HepG2 (cell line): ENCODE measurements at regions not wholly inside any gene's neighbourhood (a gene's known extent, or its start where the extent isn't known, plus 50 kb on each side); places are given as distances from the start of the nearest gene placed in this dataset.

Experiments
- ATAC-seq: fragments of 200-7000 bp; cut with Tn5 transposase; 3 replicates; pipeline ENCODE4 v1.9.1; 2020; ENCODE audit warnings: mild to moderate bottlenecking, moderate library complexity
- BruUV-seq: library from RNA; stranded (reverse); fragments of 400-500 nt; replicated peaks from 2 replicates; lab custom pipeline; 2021; lab: Mats Ljungman, UMichigan
- CTCF ChIA-PET: fragments of 300-600 bp; formaldehyde crosslinking; extraction: SDS; loops from one replicate; lab custom pipeline; 2021; ENCODE audit warnings: low total read pairs, inconsistent platforms, low intra/inter-chr PET ratio; lab: Yijun Ruan, JAX
- POLR2A ChIA-PET: fragments of 350-600 bp; sonication (Branson Sonifier 250); formaldehyde crosslinking; loops from one replicate; lab custom pipeline; 2020; ENCODE audit warnings: antibody characterized with exemption, inconsistent platforms; lab: Yijun Ruan, JAX
- DNase-seq: peaks from one replicate; pipeline ENCODE4 v3.0.0-alpha.2; 2015; ENCODE audit warnings: low spot score
- FAIRE-seq: peaks from 3 replicates; lab custom pipeline; 2011; peaks lifted over from hg19 to GRCh38; lab: Jason Lieb, UNC
- H2AFZ ChIP-seq: one replicate; pipeline ENCODE4 v1.6.1; 2011; ENCODE audit warnings: low read length, inconsistent platforms
- H3K27ac ChIP-seq: fragments of 300-600 bp; 3 replicates; pipeline ENCODE4 v1.8.0; 2011; ENCODE audit warnings: mixed run types, mild to moderate bottlenecking, mixed read lengths, low read length, inconsistent platforms; ENCODE audit not compliant: insufficient read depth; ENCODE audit errors: extremely low read length
- H3K27me3 ChIP-seq, 2 experiments: fragments of 200-600 bp in 1 of 2; 2 replicates in 1 of 2; 3 replicates in 1 of 2; pipeline versions ENCODE4 v1.6.0 to v1.8.0; 2011; ENCODE audit warnings: low read length in 2 of 2, mild to moderate bottlenecking in 2 of 2, moderate library complexity in 2 of 2, inconsistent platforms in 1 of 2; ENCODE audit not compliant: insufficient read depth in 2 of 2, control insufficient read depth in 1 of 2
- H3K36me3 ChIP-seq, 2 experiments: fragments of 200-600 bp in 1 of 2; replicated peaks in 1 of 2; 2 replicates in 1 of 2; 3 replicates in 1 of 2; pipeline versions ENCODE4 v1.5.1 to v1.8.0; 2011; ENCODE audit warnings: low read length in 2 of 2, inconsistent platforms in 1 of 2; ENCODE audit not compliant: insufficient read depth in 2 of 2, control insufficient read depth in 1 of 2
- H3K4me1 ChIP-seq: 2 replicates; pipeline ENCODE4 v1.5.1; 2012; ENCODE audit warnings: low read length, inconsistent platforms; ENCODE audit not compliant: insufficient read depth
- H3K4me2 ChIP-seq: 2 replicates; pipeline ENCODE4 v1.6.0; 2011; ENCODE audit warnings: low read depth, low read length, inconsistent platforms
- H3K4me3 ChIP-seq, 3 experiments: fragments of 200-600 bp in 1 of 3; sonication (generic), shearing (Covaris generic) in 1 of 3; replicated peaks in 1 of 3; 2 replicates each; pipeline ENCODE4 v1.5.1; 2011 to 2016; ENCODE audit warnings: low read length in 3 of 3, inconsistent platforms in 2 of 3, low read depth in 2 of 3, mild to moderate bottlenecking in 2 of 3, control low read depth in 1 of 3, mixed read lengths in 1 of 3; ENCODE audit not compliant: insufficient read depth in 1 of 3
- H3K79me2 ChIP-seq: one replicate; pipeline ENCODE4 v1.6.1; 2011; ENCODE audit warnings: low read length, inconsistent platforms; ENCODE audit not compliant: insufficient read depth
- H3K9ac ChIP-seq: 2 replicates; pipeline ENCODE4 v1.6.0; 2011; ENCODE audit warnings: mild to moderate bottlenecking, low read depth, low read length, inconsistent platforms; ENCODE audit not compliant: insufficient read depth
- H3K9me3 ChIP-seq: 2 replicates; pipeline ENCODE4 v1.5.1; 2012; ENCODE audit warnings: mild to moderate bottlenecking, low read length
- H4K20me1 ChIP-seq: 2 replicates; pipeline ENCODE4 v1.6.0; 2011; ENCODE audit warnings: inconsistent platforms, mild to moderate bottlenecking, low read length, moderate library complexity; ENCODE audit not compliant: insufficient read depth
- ARHGAP35 ChIP-seq: sonication (generic); formaldehyde crosslinking; IDR thresholded peaks from 2 replicates; pipeline ENCODE4 v1.9.0; 2022; ENCODE audit warnings: mild to moderate bottlenecking, inconsistent platforms, moderate library complexity, missing genetic modification reagents, borderline replicate concordance
- CAMTA2 ChIP-seq: sonication (generic); formaldehyde crosslinking; IDR thresholded peaks from 2 replicates; pipeline ENCODE4 v1.4.0; 2020; ENCODE audit warnings: mild to moderate bottlenecking, missing genetic modification reagents, borderline replicate concordance
- FOXA1 ChIP-seq, 2 experiments: fragments of 450-650 bp in 1 of 2; sonication (generic) in 1 of 2; formaldehyde crosslinking in 1 of 2; IDR thresholded peaks; 2 replicates each; pipeline versions ENCODE4 v1.4.0 to v1.6.1; 2016 to 2020; ENCODE audit warnings: missing genetic modification reagents in 1 of 2
- GLI4 ChIP-seq: sonication (generic); formaldehyde crosslinking; IDR thresholded peaks from 2 replicates; pipeline ENCODE4 v1.5.1; 2020; ENCODE audit warnings: missing genetic modification reagents, mild to moderate bottlenecking, moderate library complexity, borderline replicate concordance
- IRX3 ChIP-seq: sonication (generic); formaldehyde crosslinking; IDR thresholded peaks from 2 replicates; pipeline ENCODE4 v1.8.1; 2023; ENCODE audit warnings: mild to moderate bottlenecking, low read depth, missing genetic modification reagents, borderline replicate concordance
- ZNF562 ChIP-seq: sonication (generic); formaldehyde crosslinking; IDR thresholded peaks from 2 replicates; pipeline ENCODE4 v1.8.0; 2022; ENCODE audit warnings: missing genetic modification reagents, borderline replicate concordance
- ZNF589 ChIP-seq: sonication (generic); formaldehyde crosslinking; conservative IDR thresholded peaks from 2 replicates; pipeline ENCODE4 v1.8.0; 2022; ENCODE audit warnings: mild to moderate bottlenecking, moderate library complexity, missing genetic modification reagents
- ZNF777 ChIP-seq: sonication (generic); formaldehyde crosslinking; IDR thresholded peaks from 2 replicates; pipeline ENCODE4 v1.4.0; 2020; ENCODE audit warnings: missing genetic modification reagents
- ZNF792 ChIP-seq: IDR thresholded peaks from 2 replicates; pipeline ENCODE4 v1.6.1; 2016
- in situ Hi-C: cut with HindIII; loops from 2 replicates; pipeline ENCODE4 v1.10.0; 2017; ENCODE audit warnings: low pct_unique_long_range_greater_than_20kb; ENCODE audit not compliant: extremely low pct_ligation_motif_present
- intact Hi-C: fragments of 100-400 bp; cut with micrococcal nuclease; formaldehyde crosslinking; loops from one replicate; pipeline ENCODE4 v1.10.0; 2022; ENCODE audit not compliant: unreplicated experiment
- TF ChIP-seq, protein P1 (sequence below): sonication (generic); formaldehyde crosslinking; IDR thresholded peaks from 2 replicates; pipeline ENCODE4 v1.8.1; 2022; ENCODE audit warnings: low read depth, mild to moderate bottlenecking, missing genetic modification reagents
- TF ChIP-seq, protein P2 (sequence below): IDR thresholded peaks from 2 replicates; pipeline ENCODE4 v1.6.1; 2012; ENCODE audit warnings: inconsistent platforms

DNA sequence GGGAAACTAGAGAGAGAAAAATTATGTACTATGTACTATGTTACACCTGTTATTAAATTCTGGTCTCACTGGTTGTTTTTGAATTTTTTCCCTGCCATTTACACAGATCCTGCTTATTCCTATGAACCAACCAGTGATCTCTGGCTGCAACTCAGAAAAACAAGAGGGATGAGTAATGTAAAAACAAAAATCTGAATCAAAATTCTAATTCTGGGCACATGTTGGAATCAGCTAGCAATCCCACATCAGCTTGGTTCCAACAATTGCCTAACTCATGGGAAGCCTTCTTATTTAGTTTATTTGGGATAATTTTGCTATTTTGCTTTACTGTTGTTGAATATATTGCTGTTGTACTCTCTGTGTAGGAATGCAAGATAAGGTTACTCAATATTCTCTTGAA is 78.3 kb downstream of the PLK2 start:
- no peaks in the 10 kb centered on the region for H4K20me1 ChIP-seq
- H3K4me2 ChIP-seq, result no peak overlapping the region
- CTCF ChIA-PET, result no interaction called here
- H3K9me3 ChIP-seq, result peaks cover 33% of the 10 kb centered on the region
- in situ Hi-C loops (no loop called here), intact Hi-C loops (no loop called here)
- H3K4me3 ChIP-seq, result no peak overlapping the region
- H3K27ac ChIP-seq, result no peak overlapping the region
- no peaks in the 10 kb centered on the region for H3K36me3 ChIP-seq
- BruUV-seq, result no TSS peak
- TF ChIP-seq IRX3 (CRISPR knock-in tag) (no peak), ZNF562 (CRISPR knock-in tag) (no peak), FOXA1 (IDR thresholded peaks at IDR 0.05) (no peak), FOXA1 (CRISPR knock-in tag; IDR thresholded peaks at IDR 0.05) (no peak), ZNF792 (no peak), ARHGAP35 (no peak), ZNF589 (CRISPR knock-in tag) (no peak), CAMTA2 (CRISPR knock-in tag) (no peak), GLI4 (CRISPR knock-in tag) (no peak), ZNF777 (CRISPR knock-in tag) (no peak)
- TF ChIP-seq, protein P1, sequence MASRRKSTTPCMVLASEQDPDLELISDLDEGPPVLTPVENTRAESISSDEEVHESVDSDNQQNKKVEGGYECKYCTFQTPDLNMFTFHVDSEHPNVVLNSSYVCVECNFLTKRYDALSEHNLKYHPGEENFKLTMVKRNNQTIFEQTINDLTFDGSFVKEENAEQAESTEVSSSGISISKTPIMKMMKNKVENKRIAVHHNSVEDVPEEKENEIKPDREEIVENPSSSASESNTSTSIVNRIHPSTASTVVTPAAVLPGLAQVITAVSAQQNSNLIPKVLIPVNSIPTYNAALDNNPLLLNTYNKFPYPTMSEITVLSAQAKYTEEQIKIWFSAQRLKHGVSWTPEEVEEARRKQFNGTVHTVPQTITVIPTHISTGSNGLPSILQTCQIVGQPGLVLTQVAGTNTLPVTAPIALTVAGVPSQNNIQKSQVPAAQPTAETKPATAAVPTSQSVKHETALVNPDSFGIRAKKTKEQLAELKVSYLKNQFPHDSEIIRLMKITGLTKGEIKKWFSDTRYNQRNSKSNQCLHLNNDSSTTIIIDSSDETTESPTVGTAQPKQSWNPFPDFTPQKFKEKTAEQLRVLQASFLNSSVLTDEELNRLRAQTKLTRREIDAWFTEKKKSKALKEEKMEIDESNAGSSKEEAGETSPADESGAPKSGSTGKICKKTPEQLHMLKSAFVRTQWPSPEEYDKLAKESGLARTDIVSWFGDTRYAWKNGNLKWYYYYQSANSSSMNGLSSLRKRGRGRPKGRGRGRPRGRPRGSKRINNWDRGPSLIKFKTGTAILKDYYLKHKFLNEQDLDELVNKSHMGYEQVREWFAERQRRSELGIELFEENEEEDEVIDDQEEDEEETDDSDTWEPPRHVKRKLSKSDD (CRISPR knock-in tag), result no peak
- TF ChIP-seq, protein P2, sequence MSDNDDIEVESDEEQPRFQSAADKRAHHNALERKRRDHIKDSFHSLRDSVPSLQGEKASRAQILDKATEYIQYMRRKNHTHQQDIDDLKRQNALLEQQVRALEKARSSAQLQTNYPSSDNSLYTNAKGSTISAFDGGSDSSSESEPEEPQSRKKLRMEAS, result no peak
- POLR2A ChIA-PET, result no interaction called here
- H3K27me3 ChIP-seq, result no peaks in the 10 kb centered on the region
- ATAC-seq (no peak), DNase-seq (no peak), FAIRE-seq (no peak)
- no peak overlapping the region for H2AFZ ChIP-seq
- H3K9ac ChIP-seq, result no peak overlapping the region
- H3K79me2 ChIP-seq, result no peaks in the 10 kb centered on the region
- no peaks in the 10 kb centered on the region for H3K4me1 ChIP-seq
